Fibroblast of skin of left biceps (primary cell): ENCODE measurements at regions not wholly inside any gene's neighbourhood (a gene's known extent, or its start where the extent isn't known, plus 50 kb on each side); places are given as distances from the start of the nearest gene placed in this dataset.
"Not testable (repeated sequence)": the region's sequence is repeated elsewhere in the genome, so short reads cannot be mapped to it uniquely, and the experiment has no call there.

ENCODE experiments used
- DNase-seq, 2 experiments: peaks; one replicate each; pipeline ENCODE4 v3.0.0-alpha.2; 2013; ENCODE audit warnings: low read depth in 2 of 2

GRCh38 chr10:108034829-108035228 is 870.3 kb upstream of the SORCS1 start:
- DNase-seq, result no peak

- DNase-seq, result not testable (repeated sequence)
Measured at GRCh38 chr10:108033518-108033917, 869.0 kb upstream of the SORCS1 start.

DNA sequence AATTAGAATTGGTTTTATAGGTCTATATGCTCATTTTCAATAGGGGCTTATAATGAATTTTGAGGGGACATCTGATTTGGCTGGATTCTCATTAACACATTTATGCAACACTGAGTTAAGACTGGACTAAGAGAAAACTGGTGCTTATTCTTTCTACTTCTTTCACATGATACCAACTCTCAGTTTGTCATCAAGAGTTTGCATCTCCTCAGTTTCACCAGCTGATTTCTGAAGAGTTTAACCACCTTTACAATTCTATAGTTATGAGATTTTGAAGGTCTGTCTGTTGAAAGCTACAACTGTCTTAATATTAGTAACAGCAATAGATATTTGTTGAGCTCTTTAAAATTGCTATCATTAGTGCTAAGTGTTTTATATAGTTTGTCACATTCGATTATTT is 867.0 kb upstream of the SORCS1 start:
- no peak for DNase-seq

DNA sequence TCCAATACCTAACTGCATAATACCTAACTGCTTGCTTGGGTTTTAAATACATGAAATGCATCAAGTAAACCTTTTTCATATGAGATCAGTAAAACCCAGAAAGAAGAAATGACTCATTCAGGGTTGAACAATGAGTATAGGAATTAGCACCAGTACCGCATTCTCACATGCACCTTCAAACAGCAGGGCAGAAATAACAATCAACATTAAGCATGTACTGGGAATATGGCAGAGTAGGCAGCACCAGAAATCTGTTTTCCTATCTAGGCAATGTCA is 850.3 kb upstream of the SORCS1 start:
- no peak for DNase-seq

DNA sequence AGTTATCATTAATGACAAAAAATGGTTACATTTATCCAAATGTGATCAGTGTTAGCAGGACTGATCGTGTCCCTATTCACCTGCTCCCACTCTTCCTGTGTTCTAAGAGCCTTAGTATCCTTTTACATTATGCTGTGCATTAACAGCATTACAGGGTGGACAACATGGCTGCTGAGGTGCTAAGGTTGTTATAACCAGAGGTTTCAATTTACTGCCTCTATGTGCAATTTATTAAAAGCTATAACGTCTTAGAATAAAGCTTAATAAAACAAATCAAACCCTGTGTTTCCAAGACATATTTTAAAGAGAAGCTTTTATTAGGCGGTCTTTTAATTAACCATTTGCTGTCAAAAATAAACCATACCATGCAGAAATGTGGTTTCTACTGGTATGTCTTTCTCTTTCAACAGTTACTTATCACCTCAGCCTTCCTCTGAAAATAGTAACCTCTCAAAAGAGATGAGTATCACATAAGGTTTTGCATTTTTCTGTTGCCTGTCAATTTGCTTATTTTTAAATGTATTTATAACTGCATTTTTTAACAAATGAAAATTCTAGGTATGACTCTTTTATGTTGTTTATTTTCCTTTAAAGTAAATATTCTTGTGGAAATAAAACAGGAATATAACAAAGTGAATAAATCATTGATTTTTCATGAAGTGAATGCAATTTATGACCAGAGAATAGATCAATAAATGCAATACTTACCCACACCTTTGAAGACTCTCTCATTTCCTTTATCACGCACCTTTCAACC is 849.8 kb upstream of the SORCS1 start:
- DNase-seq, result no peak

DNA sequence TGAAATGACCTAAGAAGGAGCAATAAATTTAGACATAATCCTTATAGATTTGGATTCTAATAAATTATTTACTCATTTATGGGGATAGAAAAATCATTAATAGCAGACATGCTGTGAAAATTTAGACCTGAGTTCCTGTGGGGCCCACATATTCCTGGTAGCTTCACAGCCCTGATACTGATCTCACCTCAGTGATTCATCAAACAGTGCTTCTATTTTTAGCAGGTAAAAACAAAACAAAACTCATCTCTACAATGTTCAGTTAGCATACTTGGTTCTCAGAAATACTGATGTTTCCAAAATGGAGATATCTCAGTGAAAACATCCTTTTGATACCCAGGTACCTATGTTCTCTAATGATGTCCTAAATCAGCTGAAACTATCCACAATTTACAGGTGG is 841.1 kb upstream of the SORCS1 start:
- no peak for DNase-seq

GRCh38 chr10:108003576-108003975 is 839.1 kb upstream of the SORCS1 start:
- DNase-seq, result no peak

- DNase-seq, result no peak
Measured at GRCh38 chr10:108003061-108003460, 838.6 kb upstream of the SORCS1 start.

GRCh38 chr10:108000365-108000764 is 835.9 kb upstream of the SORCS1 start:
- no peak for DNase-seq

GRCh38 chr10:107994621-107995270 is 830.2 kb upstream of the SORCS1 start:
- no peak for DNase-seq

GRCh38 chr10:107986571-107986970 is 822.1 kb upstream of the SORCS1 start:
- DNase-seq, result peak in 1 of 2 experiments; percentile 19

GRCh38 chr10:107984581-107984980 is 820.1 kb upstream of the SORCS1 start:
- no peak for DNase-seq

DNA sequence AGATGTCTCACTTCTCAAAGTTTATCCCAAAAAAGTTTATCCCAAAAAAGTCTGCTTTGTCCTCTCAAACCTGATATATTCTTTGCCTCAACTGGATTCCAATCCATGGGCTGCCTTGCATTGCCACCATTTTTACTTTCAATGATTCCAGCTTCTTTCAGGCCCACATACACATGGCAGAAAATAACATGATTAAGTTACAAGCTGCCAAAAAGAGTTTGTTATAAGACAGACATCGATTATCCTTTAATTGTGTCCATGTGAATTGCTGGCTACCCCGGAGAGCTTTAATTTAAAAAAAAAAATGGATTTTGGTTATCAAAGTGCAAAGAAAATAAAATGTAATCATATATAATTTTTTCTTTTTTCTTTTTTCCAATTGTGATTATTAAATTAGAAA is 819.6 kb upstream of the SORCS1 start:
- DNase-seq, result no peak

GRCh38 chr10:107978455-107978854 is 813.9 kb upstream of the SORCS1 start:
- no peak for DNase-seq

- peak; percentile 78 to 83 for DNase-seq
Measured at GRCh38 chr10:107971973-107972372, 807.5 kb upstream of the SORCS1 start.

DNA sequence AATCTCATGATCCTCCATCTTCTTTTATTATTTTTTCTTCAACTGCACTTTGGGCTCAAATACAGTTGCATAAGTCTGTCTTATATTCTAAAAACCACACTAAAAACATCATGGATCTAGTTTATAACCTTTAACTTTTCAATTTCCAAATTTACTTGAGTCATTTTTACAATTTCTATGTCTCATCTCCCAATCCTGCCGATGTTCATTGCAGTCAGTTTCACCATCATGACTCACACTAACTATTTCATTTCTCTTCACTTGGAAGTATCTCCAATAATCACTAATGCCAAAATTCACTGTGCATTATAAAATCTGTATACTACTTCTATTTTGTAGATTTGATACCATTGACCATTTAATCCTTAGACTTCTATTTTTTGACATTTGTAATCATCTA is 806.9 kb upstream of the SORCS1 start:
- peak; percentile 67 to 75 for DNase-seq

GRCh38 chr10:107970512-107970911 is 806.0 kb upstream of the SORCS1 start:
- DNase-seq, result no peak

DNA sequence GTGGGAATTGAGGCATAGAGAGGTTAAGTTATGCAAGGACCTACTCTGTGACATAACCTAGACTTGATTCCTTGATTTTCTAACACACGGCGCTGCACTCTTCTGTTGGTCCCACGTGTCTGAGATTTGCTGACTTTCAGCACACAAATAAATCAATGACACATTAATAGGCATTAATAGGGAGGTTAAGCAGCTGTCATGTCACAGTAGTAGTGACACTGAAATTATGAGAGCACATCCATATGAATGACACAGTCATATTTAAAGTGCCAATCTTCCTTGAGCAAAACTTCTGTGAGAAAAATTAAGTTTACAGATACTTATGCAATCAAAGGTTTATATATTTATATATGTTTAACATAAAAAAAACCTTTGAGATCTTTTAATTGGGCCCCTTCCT is 805.4 kb upstream of the SORCS1 start:
- DNase-seq, result no peak

GRCh38 chr10:107966826-107967225 is 802.3 kb upstream of the SORCS1 start:
- peak in 1 of 2 experiments; percentile 33 for DNase-seq

GRCh38 chr10:107952649-107953556 is 788.4 kb upstream of the SORCS1 start:
- no peak for DNase-seq

DNA sequence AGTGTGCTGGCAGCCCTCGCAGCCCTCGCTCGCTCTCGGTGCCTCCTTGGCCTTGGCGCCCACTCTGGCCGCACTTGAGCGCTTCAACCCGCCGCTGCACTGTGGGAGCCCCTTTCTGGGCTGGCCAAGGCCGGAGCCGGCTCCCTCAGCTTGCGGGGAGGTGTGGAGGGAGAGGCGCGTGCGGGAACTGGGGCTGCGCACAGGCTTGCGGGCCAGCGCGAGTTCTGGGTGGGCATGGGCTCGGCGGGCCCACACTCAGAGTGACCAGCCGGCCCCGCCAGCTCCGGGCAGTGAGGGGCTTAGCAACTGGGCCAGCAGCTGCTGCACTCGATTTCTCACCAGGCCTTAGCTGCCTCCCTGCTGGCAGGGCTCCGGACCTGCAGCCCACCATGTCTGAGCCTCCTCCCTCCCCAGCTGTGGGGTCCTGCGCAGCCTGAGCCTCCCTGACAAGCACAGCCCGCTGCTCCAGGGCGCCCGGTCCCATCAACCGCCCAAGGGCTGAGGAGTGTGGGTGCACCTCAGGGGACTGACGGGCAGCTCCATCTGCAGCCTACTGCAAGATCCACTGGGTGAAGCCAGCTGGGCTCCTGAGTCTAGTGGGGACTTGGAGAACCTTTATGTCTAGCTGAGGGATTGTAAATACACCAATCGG is 786.0 kb upstream of the SORCS1 start:
- not testable (repeated sequence) for DNase-seq

DNA sequence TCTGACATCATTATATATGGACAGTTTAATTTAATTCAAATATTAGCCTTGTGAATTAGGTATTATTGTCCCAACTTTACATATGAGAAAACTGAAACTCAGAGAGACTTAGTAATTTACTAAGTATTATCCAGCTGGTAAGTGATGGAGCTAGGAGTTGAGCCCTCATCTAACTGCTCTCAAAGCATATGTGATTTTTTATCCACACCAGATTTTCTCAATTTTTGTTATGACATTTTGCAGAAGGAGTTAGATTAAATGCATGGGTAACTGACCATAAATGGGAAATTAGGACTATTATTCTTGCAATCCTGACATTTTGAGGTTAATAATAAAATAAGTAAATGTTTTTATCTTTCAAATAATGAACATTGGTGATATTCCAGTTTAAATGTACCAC is 778.3 kb upstream of the SORCS1 start:
- no peak for DNase-seq
